Suprapubic skin (tissue), 4 donors: ENCODE measurements at regions not wholly inside any gene's neighbourhood (a gene's known extent, or its start where the extent isn't known, plus 50 kb on each side); places are given as distances from the start of the nearest gene placed in this dataset.

Experiments used
- CTCF ChIP-seq, 2 donors: fragments of 200-600 bp in 1 of 2; fragments of 450-650 bp in 1 of 2; sonication (generic) in 1 of 2; IDR thresholded peaks; one replicate each; pipeline ENCODE4 v1.5.1; 2016 to 2019; ENCODE audit warnings: antibody characterized with exemption in 2 of 2, mild to moderate bottlenecking in 1 of 2, moderate library complexity in 1 of 2
- EP300 ChIP-seq: sonication (generic); formaldehyde crosslinking; IDR thresholded peaks from one replicate; pipeline ENCODE4 v1.6.1; 2017; ENCODE audit warnings: antibody characterized with exemption
- POLR2A ChIP-seq, 2 donors: fragments of 450-650 bp; IDR thresholded peaks; one replicate each; pipeline ENCODE4 v1.6.1; 2017; ENCODE audit warnings: antibody characterized with exemption in 2 of 2, mild to moderate bottlenecking in 2 of 2, moderate library complexity in 2 of 2
- POLR2AphosphoS5 ChIP-seq, 3 donors: sonication (generic); formaldehyde crosslinking; IDR thresholded peaks; one replicate each; pipeline ENCODE4 v1.6.1; 2017; ENCODE audit warnings: antibody characterized with exemption in 3 of 3

DNA sequence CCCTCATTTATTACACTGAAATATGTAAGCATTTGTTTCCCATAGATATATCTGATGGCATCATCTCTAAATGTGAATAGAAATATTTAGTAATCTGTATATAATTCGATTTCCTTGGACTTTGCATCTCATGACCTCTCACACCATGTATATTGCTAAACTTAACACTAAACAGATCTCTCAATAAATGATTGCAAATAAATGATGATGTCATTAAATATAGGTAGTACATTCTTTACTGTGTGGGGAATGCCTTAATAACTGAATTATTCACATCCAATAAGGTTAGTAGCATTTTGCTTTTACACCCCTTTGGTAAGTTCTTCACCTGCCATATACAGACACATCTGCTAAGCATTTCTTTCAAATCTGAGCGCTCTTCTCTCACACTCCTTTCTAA, 340.5 kb downstream of the FSCB start:
- no peak for TF ChIP-seq CTCF (IDR thresholded peaks at IDR 0.05)
- TF ChIP-seq POLR2A (IDR thresholded peaks at IDR 0.05): no peak
- no peak for TF ChIP-seq EP300
- no peak for TF ChIP-seq POLR2AphosphoS5 (IDR thresholded peaks at IDR 0.05)
